Fibroblast of lung (primary cell): ENCODE measurements at regions not wholly inside any gene's neighbourhood (a gene's known extent, or its start where the extent isn't known, plus 50 kb on each side); places are given as distances from the start of the nearest gene placed in this dataset.
"Not testable (repeated sequence)": the region's sequence is repeated elsewhere in the genome, so short reads cannot be mapped to it uniquely, and the experiment has no call there.

ENCODE experiments used
- CTCF ChIP-seq, 2 donors: IDR thresholded peaks in 1 of 2; conservative IDR thresholded peaks in 1 of 2; 1 replicate in 1 of 2; 2 replicates in 1 of 2; pipeline ENCODE4 v1.5.1; 2011 to 2012; ENCODE audit warnings: low read length in 2 of 2, control low read depth in 1 of 2, inconsistent platforms in 1 of 2, low read depth in 1 of 2, mild to moderate bottlenecking in 1 of 2
- EZH2 ChIP-seq: IDR thresholded peaks from 2 replicates; pipeline ENCODE4 v1.5.1; 2012; ENCODE audit warnings: low read length, control low read depth, mild to moderate bottlenecking; ENCODE audit errors: missing control alignments

DNA sequence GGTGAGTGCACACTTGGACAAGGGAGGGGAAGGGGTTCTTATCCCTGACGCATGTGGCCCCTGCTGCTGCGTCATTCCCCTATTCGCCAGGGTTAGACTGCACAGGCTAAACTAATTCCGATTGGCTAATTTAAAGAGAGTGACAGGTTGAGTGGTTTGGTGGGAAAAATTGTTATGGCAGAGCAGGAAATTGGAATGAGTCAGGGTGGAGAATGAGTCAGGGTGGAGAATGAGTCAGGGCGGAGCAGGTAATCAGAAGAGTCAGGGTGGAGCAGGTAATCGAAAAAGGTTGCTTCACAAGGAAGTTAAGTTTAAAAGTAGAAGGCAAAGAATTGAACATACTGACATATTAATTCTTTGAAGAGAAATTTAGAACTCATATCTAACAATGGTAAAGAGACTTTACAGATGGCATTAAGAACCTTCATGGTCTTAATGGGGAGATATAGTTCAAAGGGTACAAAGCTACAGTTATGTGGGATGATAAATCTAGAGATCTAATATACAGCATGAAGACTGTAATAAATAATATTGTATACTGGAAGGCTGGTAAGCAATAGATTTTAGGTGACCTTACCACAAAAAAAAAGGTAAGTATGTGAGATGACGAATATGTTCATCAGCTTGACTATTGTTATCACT lies 60.5 kb upstream of the XPO1 start:
- not testable (repeated sequence) for TF ChIP-seq EZH2; CTCF (conservative IDR thresholded peaks at IDR 0.05 in 1 of 2, IDR thresholded peaks at IDR 0.05 in 1 of 2; ENCODE audit: low read depth in 1 of 2, low read length in 2 of 2)
